ENCODE measurements at regions not wholly inside any gene's neighbourhood (a gene's known extent, or its start where the extent isn't known, plus 50 kb on each side); places are given as distances from the start of the nearest gene placed in this dataset.

- TF ChIP-seq POLR2A (IDR thresholded peaks at IDR 0.05): no peak
- no peak for TF ChIP-seq POLR2AphosphoS5 (IDR thresholded peaks at IDR 0.05; ENCODE audit: insufficient read depth in 1 of 2, low read depth in 1 of 2)
- no peak for TF ChIP-seq CTCF (IDR thresholded peaks at IDR 0.05)
- Histone ChIP-seq H3K4me3 (no peak overlapping the region), H3K9me3 (no peaks in the 10 kb centered on the region), H3K4me1 (no peaks in the 10 kb centered on the region), H3K27ac (no peak overlapping the region), H3K27me3 (no peaks in the 10 kb centered on the region), H3K36me3 (no peaks in the 10 kb centered on the region)
- intact Hi-C loops (cut with DNase I): no loop called here
- DNase-seq (ENCODE audit: extremely low spot score in 2 of 2): no peak
Observed at GRCh38 chr13:104017317-104017716, 951.1 kb upstream of the SLC10A2 start.

- H3K36me3 ChIP-seq: no peaks in the 10 kb centered on the region
- H3K27me3 ChIP-seq: no peaks in the 10 kb centered on the region
- no peak for DNase-seq (ENCODE audit: extremely low spot score in 2 of 2)
- no peak for TF ChIP-seq CTCF (IDR thresholded peaks at IDR 0.05)
- no peak for TF ChIP-seq POLR2AphosphoS5 (IDR thresholded peaks at IDR 0.05; ENCODE audit: insufficient read depth in 1 of 2, low read depth in 1 of 2)
- no peak for TF ChIP-seq POLR2A (IDR thresholded peaks at IDR 0.05)
- H3K9me3 ChIP-seq: no peaks in the 10 kb centered on the region
- intact Hi-C loops (cut with DNase I): no loop called here
- H3K4me3 ChIP-seq: no peak overlapping the region
- H3K4me1 ChIP-seq: no peaks in the 10 kb centered on the region
- no peak overlapping the region for H3K27ac ChIP-seq
Observed at GRCh38 chr13:104015646-104016396, 949.6 kb upstream of the SLC10A2 start.

- TF ChIP-seq POLR2AphosphoS5 (IDR thresholded peaks at IDR 0.05; ENCODE audit: insufficient read depth in 1 of 2, low read depth in 1 of 2) (no peak), CTCF (IDR thresholded peaks at IDR 0.05) (no peak), POLR2A (IDR thresholded peaks at IDR 0.05) (no peak)
- Histone ChIP-seq H3K9me3 (no peaks in the 10 kb centered on the region), H3K4me3 (no peak overlapping the region), H3K27ac (no peak overlapping the region), H3K27me3 (no peaks in the 10 kb centered on the region), H3K4me1 (no peaks in the 10 kb centered on the region), H3K36me3 (no peaks in the 10 kb centered on the region)
- intact Hi-C loops (cut with DNase I): no loop called here
- no peak for DNase-seq (ENCODE audit: extremely low spot score in 2 of 2)
Observed at GRCh38 chr13:104014803-104015645, 948.8 kb upstream of the SLC10A2 start.

- H3K4me3 ChIP-seq: no peak overlapping the region
- intact Hi-C loops (cut with DNase I): no loop called here
- H3K27ac ChIP-seq: no peak overlapping the region
- no peaks in the 10 kb centered on the region for H3K27me3 ChIP-seq
- no peak for DNase-seq (ENCODE audit: extremely low spot score in 2 of 2)
- no peaks in the 10 kb centered on the region for H3K36me3 ChIP-seq
- no peaks in the 10 kb centered on the region for H3K9me3 ChIP-seq
- TF ChIP-seq POLR2A (IDR thresholded peaks at IDR 0.05) (no peak), POLR2AphosphoS5 (IDR thresholded peaks at IDR 0.05; ENCODE audit: insufficient read depth in 1 of 2, low read depth in 1 of 2) (no peak), CTCF (IDR thresholded peaks at IDR 0.05) (no peak)
- H3K4me1 ChIP-seq: no peaks in the 10 kb centered on the region
Observed at GRCh38 chr13:104011505-104012241, 945.5 kb upstream of the SLC10A2 start.

Measured in vagina (tissue), 2 donors.